Hepatocyte (in vitro differentiated cells): ENCODE measurements at regions not wholly inside any gene's neighbourhood (a gene's known extent, or its start where the extent isn't known, plus 50 kb on each side); places are given as distances from the start of the nearest gene placed in this dataset.

Experiments
- EZH2 ChIP-seq: fragments of 200-600 bp; sonication (generic); IDR thresholded peaks from 2 replicates; pipeline ENCODE4 v1.6.1; 2016; ENCODE audit warnings: antibody characterized with exemption, mild to moderate bottlenecking, borderline replicate concordance
- TF ChIP-seq, protein P1 (sequence below): fragments of 200-600 bp; sonication (generic); IDR thresholded peaks from 2 replicates; pipeline ENCODE4 v1.5.1; 2016; ENCODE audit warnings: antibody characterized with exemption, mild to moderate bottlenecking; ENCODE audit not compliant: poor library complexity

- TF ChIP-seq, protein P1, sequence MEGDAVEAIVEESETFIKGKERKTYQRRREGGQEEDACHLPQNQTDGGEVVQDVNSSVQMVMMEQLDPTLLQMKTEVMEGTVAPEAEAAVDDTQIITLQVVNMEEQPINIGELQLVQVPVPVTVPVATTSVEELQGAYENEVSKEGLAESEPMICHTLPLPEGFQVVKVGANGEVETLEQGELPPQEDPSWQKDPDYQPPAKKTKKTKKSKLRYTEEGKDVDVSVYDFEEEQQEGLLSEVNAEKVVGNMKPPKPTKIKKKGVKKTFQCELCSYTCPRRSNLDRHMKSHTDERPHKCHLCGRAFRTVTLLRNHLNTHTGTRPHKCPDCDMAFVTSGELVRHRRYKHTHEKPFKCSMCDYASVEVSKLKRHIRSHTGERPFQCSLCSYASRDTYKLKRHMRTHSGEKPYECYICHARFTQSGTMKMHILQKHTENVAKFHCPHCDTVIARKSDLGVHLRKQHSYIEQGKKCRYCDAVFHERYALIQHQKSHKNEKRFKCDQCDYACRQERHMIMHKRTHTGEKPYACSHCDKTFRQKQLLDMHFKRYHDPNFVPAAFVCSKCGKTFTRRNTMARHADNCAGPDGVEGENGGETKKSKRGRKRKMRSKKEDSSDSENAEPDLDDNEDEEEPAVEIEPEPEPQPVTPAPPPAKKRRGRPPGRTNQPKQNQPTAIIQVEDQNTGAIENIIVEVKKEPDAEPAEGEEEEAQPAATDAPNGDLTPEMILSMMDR: no peak
- TF ChIP-seq EZH2: no peak
These were observed 415.1 kb downstream of the NR4A2 start for GRCh38 chr2:155917380-155917779.
